GM19351 (cell line): ENCODE measurements at regions not wholly inside any gene's neighbourhood (a gene's known extent, or its start where the extent isn't known, plus 50 kb on each side); places are given as distances from the start of the nearest gene placed in this dataset.

ENCODE experiments used
- ATAC-seq: cut with Tn5 transposase; IDR thresholded peaks from one replicate; pipeline ENCODE4 v1.9.1; 2021; ENCODE audit warnings: mild to moderate bottlenecking, moderate library complexity; ENCODE audit not compliant: unreplicated experiment

GRCh38 chr11:119941636-119942411 lies 196.1 kb downstream of the TRIM29 start:
- no peak for ATAC-seq

- ATAC-seq, result no peak
Observed at GRCh38 chr11:119941171-119941570, 196.7 kb downstream of the TRIM29 start.

- ATAC-seq, result no peak
Observed at GRCh38 chr11:119940401-119940976, 197.4 kb downstream of the TRIM29 start.

- no peak for ATAC-seq
Observed at GRCh38 chr11:119937412-119937811, 200.5 kb downstream of the TRIM29 start.

GRCh38 chr11:119936426-119936825 lies 201.5 kb downstream of the TRIM29 start:
- no peak for ATAC-seq

GRCh38 chr11:119935349-119935925 lies 202.5 kb downstream of the TRIM29 start:
- ATAC-seq, result no peak

GRCh38 chr11:119934866-119935265 lies 203.0 kb downstream of the TRIM29 start:
- no peak for ATAC-seq

GRCh38 chr11:119934267-119934666 lies 203.6 kb downstream of the TRIM29 start:
- ATAC-seq, result no peak

- no peak for ATAC-seq
Observed at GRCh38 chr11:119933584-119933983, 204.3 kb downstream of the TRIM29 start.

GRCh38 chr11:119932828-119933562 lies 204.0 kb upstream of the NECTIN1 start:
- no peak for ATAC-seq

- ATAC-seq, result no peak
Observed at GRCh38 chr11:119928047-119928446, 199.0 kb upstream of the NECTIN1 start.

GRCh38 chr11:119924017-119924416 lies 195.0 kb upstream of the NECTIN1 start:
- no peak for ATAC-seq

GRCh38 chr11:119921571-119921970 lies 192.6 kb upstream of the NECTIN1 start:
- ATAC-seq, result no peak

- ATAC-seq, result no peak
Observed at GRCh38 chr11:119920666-119921387, 191.8 kb upstream of the NECTIN1 start.

GRCh38 chr11:119919656-119920055 lies 190.7 kb upstream of the NECTIN1 start:
- ATAC-seq, result no peak

- no peak for ATAC-seq
Observed at GRCh38 chr11:119918347-119918746, 189.3 kb upstream of the NECTIN1 start.

GRCh38 chr11:119916568-119916967 lies 187.6 kb upstream of the NECTIN1 start:
- no peak for ATAC-seq

GRCh38 chr11:119912229-119912628 lies 183.2 kb upstream of the NECTIN1 start:
- ATAC-seq, result no peak

- no peak for ATAC-seq
Observed at GRCh38 chr11:119910650-119911049, 181.7 kb upstream of the NECTIN1 start.

GRCh38 chr11:119910051-119910450 lies 181.1 kb upstream of the NECTIN1 start:
- no peak for ATAC-seq

GRCh38 chr11:119909495-119909894 lies 180.5 kb upstream of the NECTIN1 start:
- ATAC-seq, result peak; percentile 43
